ENCODE measurements at regions not wholly inside any gene's neighbourhood (a gene's known extent, or its start where the extent isn't known, plus 50 kb on each side); places are given as distances from the start of the nearest gene placed in this dataset.

- TF ChIP-seq CTCF (IDR thresholded peaks at IDR 0.05 in 4 of 5, conservative IDR thresholded peaks at IDR 0.05 in 1 of 5) (no peak), POLR2A (IDR thresholded peaks at IDR 0.05) (no peak)
Observed at GRCh38 chr5:58016358-58016757, 443.5 kb downstream of the PLK2 start.
